Medulla oblongata (tissue), 1 donor: ENCODE measurements at regions not wholly inside any gene's neighbourhood (a gene's known extent, or its start where the extent isn't known, plus 50 kb on each side); places are given as distances from the start of the nearest gene placed in this dataset.
"Not testable (repeated sequence)": the region's sequence is repeated elsewhere in the genome, so short reads cannot be mapped to it uniquely, and the experiment has no call there.

Source experiments
- DNase-seq: peaks from one replicate; pipeline ENCODE4 v3.0.0-alpha.2; 2015; ENCODE audit errors: extremely low spot score

- no peak for DNase-seq
These were observed 822.6 kb downstream of the TBC1D32 start for GRCh38 chr6:120511712-120512111.

- DNase-seq: no peak
These were observed 835.6 kb downstream of the TBC1D32 start for GRCh38 chr6:120498711-120499110.

GRCh38 chr6:120496661-120497060 is 837.6 kb downstream of the TBC1D32 start:
- DNase-seq: no peak

- DNase-seq: no peak
These were observed 840.8 kb downstream of the TBC1D32 start for GRCh38 chr6:120493505-120493904.

GRCh38 chr6:120489941-120490340 is 844.3 kb downstream of the TBC1D32 start:
- no peak for DNase-seq

- DNase-seq: no peak
These were observed 850.1 kb downstream of the TBC1D32 start for GRCh38 chr6:120484146-120484545.

- no peak for DNase-seq
These were observed 855.6 kb downstream of the TBC1D32 start for GRCh38 chr6:120478650-120479049.

GRCh38 chr6:120473804-120474203 is 860.5 kb downstream of the TBC1D32 start:
- DNase-seq: no peak

- no peak for DNase-seq
These were observed 865.8 kb downstream of the TBC1D32 start for GRCh38 chr6:120468486-120468885.

- no peak for DNase-seq
These were observed 882.8 kb downstream of the TBC1D32 start for GRCh38 chr6:120451508-120451907.

GRCh38 chr6:120447605-120448004 is 886.7 kb downstream of the TBC1D32 start:
- DNase-seq: no peak

- DNase-seq: not testable (repeated sequence)
These were observed 901.4 kb downstream of the TBC1D32 start for GRCh38 chr6:120432840-120433239.

- DNase-seq: no peak
These were observed 902.4 kb downstream of the TBC1D32 start for GRCh38 chr6:120431841-120432240.

GRCh38 chr6:120411394-120411793 is 922.9 kb downstream of the TBC1D32 start:
- no peak for DNase-seq

GRCh38 chr6:120410586-120410985 is 923.7 kb downstream of the TBC1D32 start:
- no peak for DNase-seq

GRCh38 chr6:120407696-120408095 is 926.6 kb downstream of the TBC1D32 start:
- DNase-seq: no peak

GRCh38 chr6:120405947-120406346 is 928.3 kb downstream of the TBC1D32 start:
- DNase-seq: no peak

- no peak for DNase-seq
These were observed 938.5 kb downstream of the TBC1D32 start for GRCh38 chr6:120395784-120396183.

- no peak for DNase-seq
These were observed 939.0 kb downstream of the TBC1D32 start for GRCh38 chr6:120395330-120395729.

- DNase-seq: no peak
These were observed 941.3 kb downstream of the TBC1D32 start for GRCh38 chr6:120392941-120393340.

- no peak for DNase-seq
These were observed 949.6 kb downstream of the TBC1D32 start for GRCh38 chr6:120384671-120385070.

- DNase-seq: no peak
These were observed 950.6 kb downstream of the TBC1D32 start for GRCh38 chr6:120383681-120384080.

GRCh38 chr6:120378582-120379220 is 955.6 kb downstream of the TBC1D32 start:
- DNase-seq: no peak

- DNase-seq: no peak
These were observed 961.1 kb downstream of the TBC1D32 start for GRCh38 chr6:120373185-120373584.
